GM21737 (cell line): ENCODE measurements at regions not wholly inside any gene's neighbourhood (a gene's known extent, or its start where the extent isn't known, plus 50 kb on each side); places are given as distances from the start of the nearest gene placed in this dataset.
"Not testable (repeated sequence)": the region's sequence is repeated elsewhere in the genome, so short reads cannot be mapped to it uniquely, and the experiment has no call there.

Source experiments
- ATAC-seq: cut with Tn5 transposase; IDR thresholded peaks from one replicate; pipeline ENCODE4 v1.9.1; 2021; ENCODE audit warnings: mild to moderate bottlenecking, moderate library complexity; ENCODE audit not compliant: unreplicated experiment

GRCh38 chr21:17050646-17051045 lies 462.2 kb upstream of the CXADR start:
- no peak for ATAC-seq

GRCh38 chr21:17051054-17051453 lies 461.8 kb upstream of the CXADR start:
- ATAC-seq, result no peak

GRCh38 chr21:17053321-17053720 lies 459.5 kb upstream of the CXADR start:
- ATAC-seq, result no peak

GRCh38 chr21:17059936-17060335 lies 452.9 kb upstream of the CXADR start:
- ATAC-seq, result no peak

- ATAC-seq, result no peak
Observed at GRCh38 chr21:17066006-17066405, 446.8 kb upstream of the CXADR start.

- ATAC-seq, result no peak
Observed at GRCh38 chr21:17071093-17071492, 441.8 kb upstream of the CXADR start.

- no peak for ATAC-seq
Observed at GRCh38 chr21:17081193-17081592, 431.6 kb upstream of the CXADR start.

- no peak for ATAC-seq
Observed at GRCh38 chr21:17082843-17083483, 429.9 kb upstream of the CXADR start.

- ATAC-seq, result no peak
Observed at GRCh38 chr21:17085707-17086106, 427.1 kb upstream of the CXADR start.

GRCh38 chr21:17088500-17088899 lies 424.3 kb upstream of the CXADR start:
- no peak for ATAC-seq

- ATAC-seq, result no peak
Observed at GRCh38 chr21:17089091-17089491, 423.8 kb upstream of the CXADR start.

GRCh38 chr21:17101696-17102095 lies 411.1 kb upstream of the CXADR start:
- no peak for ATAC-seq

- ATAC-seq, result no peak
Observed at GRCh38 chr21:17105932-17106331, 406.9 kb upstream of the CXADR start.

- no peak for ATAC-seq
Observed at GRCh38 chr21:17114045-17114444, 398.8 kb upstream of the CXADR start.

GRCh38 chr21:17118638-17119384 lies 394.0 kb upstream of the CXADR start:
- ATAC-seq, result no peak

GRCh38 chr21:17119466-17120297 lies 393.2 kb upstream of the CXADR start:
- no peak for ATAC-seq

- ATAC-seq, result not testable (repeated sequence)
Observed at GRCh38 chr21:17127395-17127794, 385.4 kb upstream of the CXADR start.

- ATAC-seq, result no peak
Observed at GRCh38 chr21:17128132-17128531, 384.7 kb upstream of the CXADR start.

GRCh38 chr21:17139159-17139558 lies 373.7 kb upstream of the CXADR start:
- ATAC-seq, result not testable (repeated sequence)

GRCh38 chr21:17139696-17140095 lies 373.1 kb upstream of the CXADR start:
- no peak for ATAC-seq

GRCh38 chr21:17146426-17146825 lies 366.4 kb upstream of the CXADR start:
- ATAC-seq, result no peak

- ATAC-seq, result no peak
Observed at GRCh38 chr21:17159697-17160096, 353.1 kb upstream of the CXADR start.
